BE2C (cell line): ENCODE measurements at regions not wholly inside any gene's neighbourhood (a gene's known extent, or its start where the extent isn't known, plus 50 kb on each side); places are given as distances from the start of the nearest gene placed in this dataset.
"Not testable (repeated sequence)": the region's sequence is repeated elsewhere in the genome, so short reads cannot be mapped to it uniquely, and the experiment has no call there.

Experiments
- DNase-seq: peaks from one replicate; pipeline ENCODE4 v3.0.0-alpha.2; 2020
- H3K27me3 ChIP-seq: fragments of 250-450 bp; sonication (Bioruptor Pico); 2 replicates; pipeline ENCODE4 v1.5.1; 2020; ENCODE audit warnings: mild to moderate bottlenecking
- H3K36me3 ChIP-seq: fragments of 250-450 bp; sonication (Bioruptor Pico); 2 replicates; pipeline ENCODE4 v1.5.1; 2020; ENCODE audit warnings: mild to moderate bottlenecking
- H3K4me1 ChIP-seq: fragments of 250-450 bp; sonication (Bioruptor Pico); 2 replicates; pipeline ENCODE4 v1.5.1; 2020
- H3K4me3 ChIP-seq: 2 replicates; pipeline ENCODE4 v1.5.1; 2011; ENCODE audit warnings: low read depth, low read length
- H3K9me3 ChIP-seq: fragments of 250-450 bp; sonication (Bioruptor Pico); 2 replicates; pipeline ENCODE4 v1.5.1; 2020
- TF ChIP-seq, protein P1 (sequence below): IDR thresholded peaks from 2 replicates; pipeline ENCODE4 v1.5.1; 2012; ENCODE audit warnings: mild to moderate bottlenecking, low read depth, low read length

DNA sequence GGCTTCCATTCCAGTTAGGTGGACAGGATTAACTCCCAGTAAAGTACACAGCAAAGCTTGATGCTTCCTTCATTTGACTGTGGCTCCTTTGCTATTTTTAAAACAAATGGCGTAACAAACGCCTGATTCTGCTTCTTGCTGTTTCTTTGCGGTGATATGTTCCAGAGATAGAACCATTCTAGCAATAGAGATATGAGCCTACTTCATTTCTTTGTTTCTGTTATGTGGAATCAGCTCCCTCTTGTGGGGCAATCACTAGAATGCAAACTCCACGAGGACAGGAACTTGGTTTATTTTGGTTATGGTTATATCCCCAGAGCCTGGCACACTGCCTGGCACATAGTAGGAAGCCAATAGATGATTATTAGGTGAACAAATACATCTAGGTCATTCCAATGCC, 122.6 kb upstream of the SLC6A11 start:
- Histone ChIP-seq H3K27me3 (no peaks in the 10 kb centered on the region), H3K4me1 (peaks cover 6% of the 10 kb centered on the region; the same call in 1 of the 2 replicates), H3K36me3 (no peaks in the 10 kb centered on the region), H3K9me3 (no peaks in the 10 kb centered on the region), H3K4me3 (no peak overlapping the region)
- TF ChIP-seq, protein P1, sequence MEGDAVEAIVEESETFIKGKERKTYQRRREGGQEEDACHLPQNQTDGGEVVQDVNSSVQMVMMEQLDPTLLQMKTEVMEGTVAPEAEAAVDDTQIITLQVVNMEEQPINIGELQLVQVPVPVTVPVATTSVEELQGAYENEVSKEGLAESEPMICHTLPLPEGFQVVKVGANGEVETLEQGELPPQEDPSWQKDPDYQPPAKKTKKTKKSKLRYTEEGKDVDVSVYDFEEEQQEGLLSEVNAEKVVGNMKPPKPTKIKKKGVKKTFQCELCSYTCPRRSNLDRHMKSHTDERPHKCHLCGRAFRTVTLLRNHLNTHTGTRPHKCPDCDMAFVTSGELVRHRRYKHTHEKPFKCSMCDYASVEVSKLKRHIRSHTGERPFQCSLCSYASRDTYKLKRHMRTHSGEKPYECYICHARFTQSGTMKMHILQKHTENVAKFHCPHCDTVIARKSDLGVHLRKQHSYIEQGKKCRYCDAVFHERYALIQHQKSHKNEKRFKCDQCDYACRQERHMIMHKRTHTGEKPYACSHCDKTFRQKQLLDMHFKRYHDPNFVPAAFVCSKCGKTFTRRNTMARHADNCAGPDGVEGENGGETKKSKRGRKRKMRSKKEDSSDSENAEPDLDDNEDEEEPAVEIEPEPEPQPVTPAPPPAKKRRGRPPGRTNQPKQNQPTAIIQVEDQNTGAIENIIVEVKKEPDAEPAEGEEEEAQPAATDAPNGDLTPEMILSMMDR = peak; percentile 7; the same call in 1 of the 2 replicates
- DNase-seq = no peak

- TF ChIP-seq, protein P1 = no peak
- H3K27me3 ChIP-seq = no peaks in the 10 kb centered on the region
- H3K4me3 ChIP-seq = no peak overlapping the region
- H3K4me1 ChIP-seq = peaks cover 6% of the 10 kb centered on the region; the same call in 1 of the 2 replicates
- H3K36me3 ChIP-seq = no peaks in the 10 kb centered on the region
- DNase-seq = no peak
- no peaks in the 10 kb centered on the region for H3K9me3 ChIP-seq
Observed at GRCh38 chr3:10694179-10694578, 121.8 kb upstream of the SLC6A11 start.

DNA sequence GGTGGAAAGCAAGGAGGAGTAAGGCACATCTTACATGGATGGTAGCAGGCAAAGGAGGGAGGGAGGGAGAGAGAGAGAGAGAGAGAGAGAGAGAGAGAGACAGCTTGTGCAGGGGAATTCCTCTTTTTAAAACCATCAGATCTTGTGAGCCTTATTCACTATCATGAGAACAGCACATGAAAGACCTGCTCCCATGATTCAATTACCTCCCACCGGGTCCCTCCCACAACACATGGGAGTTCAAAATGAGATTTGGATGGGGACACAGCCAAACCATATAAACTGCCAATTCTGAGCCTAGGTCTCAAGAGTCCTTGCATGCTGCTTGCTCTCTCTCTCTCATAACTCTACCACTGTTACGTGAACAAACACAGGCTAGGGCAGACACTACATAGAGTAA, 120.8 kb upstream of the SLC6A11 start:
- H3K9me3 ChIP-seq, H3K36me3 ChIP-seq, H3K4me3 ChIP-seq, H3K27me3 ChIP-seq, DNase-seq, H3K4me1 ChIP-seq: not testable (repeated sequence)

DNA sequence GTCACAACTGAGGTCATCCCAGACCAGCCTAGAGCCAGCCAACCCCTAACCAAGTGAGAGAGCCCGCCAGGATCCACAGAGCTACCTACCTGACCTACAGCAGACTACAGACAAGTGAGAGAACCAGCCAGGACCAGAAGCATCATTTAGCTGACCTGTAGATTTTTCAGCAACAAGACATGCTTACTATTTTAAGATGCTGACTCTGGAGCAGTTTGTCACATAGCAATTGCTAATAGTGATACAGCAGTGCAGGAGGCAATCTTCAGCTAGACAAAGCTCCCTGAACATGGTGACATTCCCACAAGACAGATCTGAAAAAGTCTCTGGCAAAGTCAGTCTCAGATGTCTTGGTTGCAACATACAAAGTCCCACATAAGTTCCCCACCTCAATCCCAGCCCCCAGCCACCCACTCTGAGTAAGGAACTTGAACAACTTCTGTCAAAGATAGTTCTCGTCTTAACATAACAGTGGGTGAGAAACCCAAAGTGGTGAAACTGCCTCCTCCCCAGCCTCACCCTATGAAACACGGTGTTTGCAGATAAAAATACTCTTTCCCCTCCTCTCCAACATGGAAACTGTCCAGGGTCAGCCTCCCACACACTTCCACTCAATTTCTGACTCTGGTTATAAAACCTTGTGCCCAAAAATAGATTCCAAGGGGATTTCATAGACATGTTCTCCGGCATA, 120.3 kb upstream of the SLC6A11 start:
- Histone ChIP-seq H3K4me3 (no peak overlapping the region), H3K9me3 (no peaks in the 10 kb centered on the region), H3K27me3 (no peaks in the 10 kb centered on the region), H3K36me3 (no peaks in the 10 kb centered on the region), H3K4me1 (peaks cover 6% of the 10 kb centered on the region; the same call in 1 of the 2 replicates)
- DNase-seq = no peak
- TF ChIP-seq, protein P1 = no peak

GRCh38 chr3:10697918-10698317, 118.1 kb upstream of the SLC6A11 start:
- TF ChIP-seq, protein P1 = no peak
- Histone ChIP-seq H3K9me3 (no peaks in the 10 kb centered on the region), H3K4me3 (no peak overlapping the region), H3K27me3 (no peaks in the 10 kb centered on the region), H3K4me1 (peaks cover 6% of the 10 kb centered on the region; the same call in 1 of the 2 replicates), H3K36me3 (no peaks in the 10 kb centered on the region)
- peak; percentile 71 for DNase-seq

- no peaks in the 10 kb centered on the region for H3K27me3 ChIP-seq
- no peaks in the 10 kb centered on the region for H3K36me3 ChIP-seq
- H3K4me3 ChIP-seq = no peak overlapping the region
- no peaks in the 10 kb centered on the region for H3K9me3 ChIP-seq
- no peak for DNase-seq
- peaks cover 6% of the 10 kb centered on the region; the same call in 1 of the 2 replicates for H3K4me1 ChIP-seq
- TF ChIP-seq, protein P1 = no peak
Observed at GRCh38 chr3:10700821-10701220, 115.2 kb upstream of the SLC6A11 start.
